ENCODE measurements at regions not wholly inside any gene's neighbourhood (a gene's known extent, or its start where the extent isn't known, plus 50 kb on each side); places are given as distances from the start of the nearest gene placed in this dataset.
A peak's percentile ranks its signal among the peaks of the same experiment; 100 is the strongest.

DNA sequence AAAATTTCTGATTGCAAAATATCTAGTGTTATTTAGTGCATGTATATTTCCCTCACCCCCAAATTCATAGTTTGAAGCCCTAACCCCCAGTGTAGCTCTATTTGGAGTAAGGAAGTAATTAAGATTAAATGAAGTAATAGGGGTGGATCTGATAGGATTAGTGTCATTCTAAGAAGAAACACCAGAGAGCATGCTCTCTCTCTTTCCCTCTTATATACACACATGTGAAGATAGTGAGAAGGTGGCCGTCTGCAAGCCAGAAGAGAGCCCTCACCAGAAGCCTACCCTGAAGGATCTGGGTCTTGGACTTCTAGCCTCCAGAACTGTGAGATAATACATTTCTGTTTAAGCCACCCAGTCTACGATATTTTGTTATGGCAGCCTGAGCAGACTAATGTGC lies 120.3 kb downstream of the TMEM30B start:
- H3K4me1 Mint-ChIP-seq, result no peaks in the 10 kb centered on the region
- H3K27me3 Mint-ChIP-seq (ENCODE audit: insufficient read depth), result no peaks in the 10 kb centered on the region
- Histone ChIP-seq H3K4me1 (ENCODE audit: control insufficient read depth, insufficient read depth, low read length) (no peaks in the 10 kb centered on the region), H3K36me3 (ENCODE audit: control insufficient read depth, insufficient read depth, low read length) (no peaks in the 10 kb centered on the region), H3K9ac (ENCODE audit: extremely low read depth, low read length, poor library complexity, severe bottlenecking) (no peak overlapping the region), H3K4me3 (ENCODE audit: low read length) (no peak overlapping the region), H3K9me3 (ENCODE audit: control insufficient read depth, low read length) (peaks cover 9% of the 10 kb centered on the region), H3K27ac (ENCODE audit: low read depth, low read length) (no peak overlapping the region), H3K27me3 (ENCODE audit: control insufficient read depth, insufficient read depth, low read length, poor library complexity, severe bottlenecking) (no peaks in the 10 kb centered on the region)
- H3K27ac Mint-ChIP-seq, result no peak overlapping the region
- 95 to 100% methylated on average over 1 to 2 of the region's 2 CpGs for WGBS, 2 experiments (ENCODE audit: insufficient coverage in 1 of 2, insufficient read length in 1 of 2)
- no peak for TF ChIP-seq CTCF (conservative IDR thresholded peaks at IDR 0.05)
- no peak overlapping the region for H3K4me3 Mint-ChIP-seq
- no peaks in the 10 kb centered on the region for H3K36me3 Mint-ChIP-seq (ENCODE audit: low read depth)
- no peak for DNase-seq
- peaks cover 16% of the 10 kb centered on the region for H3K9me3 Mint-ChIP-seq

DNA sequence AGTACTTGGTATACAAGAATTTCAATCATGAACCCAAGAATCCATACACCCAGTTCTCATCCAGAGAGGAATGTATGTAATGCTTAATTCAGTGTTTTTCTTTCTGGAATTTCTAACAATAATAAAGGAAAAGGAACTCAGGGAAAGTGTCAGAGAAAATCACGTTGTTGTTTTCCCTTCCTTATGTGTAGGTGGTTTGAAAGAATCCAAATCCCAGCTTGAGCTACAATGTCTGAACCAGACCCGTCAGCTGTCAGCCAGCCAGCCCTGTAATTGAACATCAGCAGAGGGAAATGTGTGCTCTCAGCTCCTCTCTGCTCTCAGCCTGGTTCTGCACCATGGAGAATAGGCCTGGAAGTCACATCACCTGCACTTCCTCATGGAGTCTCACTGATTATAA lies 126.5 kb downstream of the TMEM30B start:
- Histone ChIP-seq H3K36me3 (ENCODE audit: control insufficient read depth, insufficient read depth, low read length) (no peaks in the 10 kb centered on the region), H3K27me3 (ENCODE audit: control insufficient read depth, insufficient read depth, low read length, poor library complexity, severe bottlenecking) (no peaks in the 10 kb centered on the region), H3K4me3 (ENCODE audit: low read length) (no peak overlapping the region), H3K27ac (ENCODE audit: low read depth, low read length) (peak overlapping the region; percentile 87), H3K4me1 (ENCODE audit: control insufficient read depth, insufficient read depth, low read length) (peaks cover 5% of the 10 kb centered on the region), H3K9ac (ENCODE audit: extremely low read depth, low read length, poor library complexity, severe bottlenecking) (no peak overlapping the region), H3K9me3 (ENCODE audit: control insufficient read depth, low read length) (no peaks in the 10 kb centered on the region)
- H3K27ac Mint-ChIP-seq, result no peak overlapping the region
- H3K27me3 Mint-ChIP-seq (ENCODE audit: insufficient read depth), result no peaks in the 10 kb centered on the region
- 62 to 78% methylated on average over 2 of the region's 2 CpGs for WGBS, 2 experiments (ENCODE audit: insufficient coverage in 1 of 2, insufficient read length in 1 of 2)
- TF ChIP-seq CTCF (conservative IDR thresholded peaks at IDR 0.05), result no peak
- H3K9me3 Mint-ChIP-seq, result no peaks in the 10 kb centered on the region
- peaks cover 16% of the 10 kb centered on the region for H3K4me1 Mint-ChIP-seq
- no peaks in the 10 kb centered on the region for H3K36me3 Mint-ChIP-seq (ENCODE audit: low read depth)
- H3K4me3 Mint-ChIP-seq, result no peak overlapping the region
- no peak for DNase-seq

DNA sequence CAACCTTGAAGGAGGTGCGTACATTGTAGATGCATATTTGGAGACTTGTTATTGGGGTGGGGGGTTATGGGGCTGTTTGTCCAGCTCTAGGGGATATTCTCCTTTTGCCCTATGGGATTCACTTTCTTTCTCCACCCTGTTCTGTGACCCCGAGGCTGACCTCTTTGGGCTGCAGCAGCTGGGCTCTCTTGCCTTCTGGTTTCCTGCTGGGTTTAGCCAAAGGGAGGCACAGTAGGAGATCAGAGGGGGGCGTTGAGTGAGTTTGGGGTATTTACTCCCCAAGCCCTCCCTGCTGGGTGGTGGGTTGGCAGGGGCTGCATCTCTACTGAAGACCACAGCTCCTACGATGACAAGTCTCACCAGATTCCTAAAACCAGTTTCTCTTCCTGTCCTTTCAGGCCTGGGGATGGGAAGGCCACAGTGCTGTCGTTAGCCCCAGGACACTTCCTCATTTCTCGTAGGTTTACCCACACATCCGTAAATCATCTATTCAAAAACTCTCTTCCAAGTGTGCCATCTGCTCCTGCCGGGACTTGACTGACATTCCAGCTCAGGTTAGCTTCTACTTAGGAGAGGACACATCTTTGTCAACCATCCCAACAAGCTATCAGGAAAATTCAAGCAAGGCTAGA lies 127.1 kb downstream of the TMEM30B start:
- Histone ChIP-seq H3K4me3 (ENCODE audit: low read length) (no peak overlapping the region), H3K9me3 (ENCODE audit: control insufficient read depth, low read length) (no peaks in the 10 kb centered on the region), H3K27ac (ENCODE audit: low read depth, low read length) (peak overlapping the region; percentile 87), H3K4me1 (ENCODE audit: control insufficient read depth, insufficient read depth, low read length) (peaks cover 5% of the 10 kb centered on the region), H3K36me3 (ENCODE audit: control insufficient read depth, insufficient read depth, low read length) (no peaks in the 10 kb centered on the region), H3K9ac (ENCODE audit: extremely low read depth, low read length, poor library complexity, severe bottlenecking) (no peak overlapping the region), H3K27me3 (ENCODE audit: control insufficient read depth, insufficient read depth, low read length, poor library complexity, severe bottlenecking) (no peaks in the 10 kb centered on the region)
- 48 to 82% methylated on average over 4 to 8 of the region's 8 CpGs for WGBS, 2 experiments (ENCODE audit: insufficient coverage in 1 of 2, insufficient read length in 1 of 2)
- no peaks in the 10 kb centered on the region for H3K9me3 Mint-ChIP-seq
- no peaks in the 10 kb centered on the region for H3K27me3 Mint-ChIP-seq (ENCODE audit: insufficient read depth)
- no peaks in the 10 kb centered on the region for H3K36me3 Mint-ChIP-seq (ENCODE audit: low read depth)
- no peak overlapping the region for H3K4me3 Mint-ChIP-seq
- peaks cover 16% of the 10 kb centered on the region for H3K4me1 Mint-ChIP-seq
- TF ChIP-seq CTCF (conservative IDR thresholded peaks at IDR 0.05), result no peak
- peak; percentile 44 for DNase-seq
- H3K27ac Mint-ChIP-seq, result no peak overlapping the region
